ENCODE measurements at regions not wholly inside any gene's neighbourhood (a gene's known extent, or its start where the extent isn't known, plus 50 kb on each side); places are given as distances from the start of the nearest gene placed in this dataset.

DNA sequence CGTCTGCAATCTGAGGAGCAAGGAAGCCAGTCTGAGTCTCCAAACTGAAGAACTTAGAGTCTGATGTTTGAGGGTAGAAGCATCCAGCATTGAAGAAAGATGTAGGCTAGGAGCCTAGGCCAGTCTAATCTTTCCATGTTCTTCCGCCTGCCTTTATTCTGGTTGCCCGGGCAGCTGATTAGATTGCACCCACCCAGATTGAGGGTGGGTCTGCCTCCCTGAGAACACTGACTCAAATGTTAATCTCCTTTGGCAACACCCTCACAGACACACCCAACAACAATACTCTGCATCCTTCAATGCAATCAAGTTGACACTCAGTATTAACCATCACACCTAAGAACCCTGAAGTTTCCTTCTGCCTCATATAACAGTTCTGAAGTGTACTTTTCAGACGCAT lies 350.1 kb downstream of the RFPL4B start:
- TF ChIP-seq NFIC (IDR thresholded peaks at IDR 0.05; ENCODE audit: borderline replicate concordance) (no peak), JUND (IDR thresholded peaks at IDR 0.05) (no peak), SIN3A (IDR thresholded peaks at IDR 0.05; ENCODE audit: borderline replicate concordance, low read depth, low read length) (no peak), FOSL2 (IDR thresholded peaks at IDR 0.05; ENCODE audit: borderline replicate concordance, low read depth) (no peak), ELF1 (IDR thresholded peaks at IDR 0.05) (no peak), YY1 (IDR thresholded peaks at IDR 0.05; ENCODE audit: low read depth) (no peak), TCF12 (IDR thresholded peaks at IDR 0.05) (no peak), TAF1 (IDR thresholded peaks at IDR 0.05; ENCODE audit: borderline replicate concordance, low read depth, low read length) (no peak)
- TF ChIP-seq, protein P1, sequence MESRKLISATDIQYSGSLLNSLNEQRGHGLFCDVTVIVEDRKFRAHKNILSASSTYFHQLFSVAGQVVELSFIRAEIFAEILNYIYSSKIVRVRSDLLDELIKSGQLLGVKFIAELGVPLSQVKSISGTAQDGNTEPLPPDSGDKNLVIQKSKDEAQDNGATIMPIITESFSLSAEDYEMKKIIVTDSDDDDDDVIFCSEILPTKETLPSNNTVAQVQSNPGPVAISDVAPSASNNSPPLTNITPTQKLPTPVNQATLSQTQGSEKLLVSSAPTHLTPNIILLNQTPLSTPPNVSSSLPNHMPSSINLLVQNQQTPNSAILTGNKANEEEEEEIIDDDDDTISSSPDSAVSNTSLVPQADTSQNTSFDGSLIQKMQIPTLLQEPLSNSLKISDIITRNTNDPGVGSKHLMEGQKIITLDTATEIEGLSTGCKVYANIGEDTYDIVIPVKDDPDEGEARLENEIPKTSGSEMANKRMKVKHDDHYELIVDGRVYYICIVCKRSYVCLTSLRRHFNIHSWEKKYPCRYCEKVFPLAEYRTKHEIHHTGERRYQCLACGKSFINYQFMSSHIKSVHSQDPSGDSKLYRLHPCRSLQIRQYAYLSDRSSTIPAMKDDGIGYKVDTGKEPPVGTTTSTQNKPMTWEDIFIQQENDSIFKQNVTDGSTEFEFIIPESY (IDR thresholded peaks at IDR 0.05; ENCODE audit: borderline replicate concordance, low read depth): no peak
- TF ChIP-seq, protein P2, sequence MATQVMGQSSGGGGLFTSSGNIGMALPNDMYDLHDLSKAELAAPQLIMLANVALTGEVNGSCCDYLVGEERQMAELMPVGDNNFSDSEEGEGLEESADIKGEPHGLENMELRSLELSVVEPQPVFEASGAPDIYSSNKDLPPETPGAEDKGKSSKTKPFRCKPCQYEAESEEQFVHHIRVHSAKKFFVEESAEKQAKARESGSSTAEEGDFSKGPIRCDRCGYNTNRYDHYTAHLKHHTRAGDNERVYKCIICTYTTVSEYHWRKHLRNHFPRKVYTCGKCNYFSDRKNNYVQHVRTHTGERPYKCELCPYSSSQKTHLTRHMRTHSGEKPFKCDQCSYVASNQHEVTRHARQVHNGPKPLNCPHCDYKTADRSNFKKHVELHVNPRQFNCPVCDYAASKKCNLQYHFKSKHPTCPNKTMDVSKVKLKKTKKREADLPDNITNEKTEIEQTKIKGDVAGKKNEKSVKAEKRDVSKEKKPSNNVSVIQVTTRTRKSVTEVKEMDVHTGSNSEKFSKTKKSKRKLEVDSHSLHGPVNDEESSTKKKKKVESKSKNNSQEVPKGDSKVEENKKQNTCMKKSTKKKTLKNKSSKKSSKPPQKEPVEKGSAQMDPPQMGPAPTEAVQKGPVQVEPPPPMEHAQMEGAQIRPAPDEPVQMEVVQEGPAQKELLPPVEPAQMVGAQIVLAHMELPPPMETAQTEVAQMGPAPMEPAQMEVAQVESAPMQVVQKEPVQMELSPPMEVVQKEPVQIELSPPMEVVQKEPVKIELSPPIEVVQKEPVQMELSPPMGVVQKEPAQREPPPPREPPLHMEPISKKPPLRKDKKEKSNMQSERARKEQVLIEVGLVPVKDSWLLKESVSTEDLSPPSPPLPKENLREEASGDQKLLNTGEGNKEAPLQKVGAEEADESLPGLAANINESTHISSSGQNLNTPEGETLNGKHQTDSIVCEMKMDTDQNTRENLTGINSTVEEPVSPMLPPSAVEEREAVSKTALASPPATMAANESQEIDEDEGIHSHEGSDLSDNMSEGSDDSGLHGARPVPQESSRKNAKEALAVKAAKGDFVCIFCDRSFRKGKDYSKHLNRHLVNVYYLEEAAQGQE (IDR thresholded peaks at IDR 0.05; ENCODE audit: low read depth, low read length): no peak
- Histone ChIP-seq H2AFZ (ENCODE audit: low read depth) (no peak overlapping the region), H3K36me3 (replicated peaks in 1 of 2; ENCODE audit: control insufficient read depth in 1 of 2, insufficient read depth in 2 of 2, low read length in 1 of 2) (no peaks in the 10 kb centered on the region), H3K4me2 (no peak overlapping the region), H3F3A (replicated peaks; ENCODE audit: insufficient read depth) (peaks cover 5% of the 10 kb centered on the region), H3K4me3 (ENCODE audit: low read depth in 2 of 2, low read length in 1 of 2) (no peak overlapping the region), H3K27me3 (ENCODE audit: insufficient read depth) (no peaks in the 10 kb centered on the region), H3K27ac (ENCODE audit: low read depth in 2 of 2, low read length in 1 of 2) (no peak overlapping the region), H3K9me3 (no peaks in the 10 kb centered on the region), H3K4me1 (ENCODE audit: control insufficient read depth in 1 of 2, insufficient read depth in 2 of 2, low read depth in 1 of 2, low read length in 1 of 2) (peaks cover 4 to 7% of the 10 kb centered on the region in 2 experiments; a peak in 2 of 4 replicates), H3K79me2 (ENCODE audit: insufficient read depth) (no peaks in the 10 kb centered on the region), H3K9ac (no peak overlapping the region), H3K9me2 (no peaks in the 10 kb centered on the region), H4K20me1 (ENCODE audit: insufficient read depth) (no peaks in the 10 kb centered on the region)
- CTCF ChIA-PET: no interaction called here
- POLR2A ChIA-PET: no interaction called here
- no peak for DNase-seq
- WGBS (ENCODE audit: low lambda C conversion rate): 91% methylated on average over 2 of the region's 4 CpGs

DNA sequence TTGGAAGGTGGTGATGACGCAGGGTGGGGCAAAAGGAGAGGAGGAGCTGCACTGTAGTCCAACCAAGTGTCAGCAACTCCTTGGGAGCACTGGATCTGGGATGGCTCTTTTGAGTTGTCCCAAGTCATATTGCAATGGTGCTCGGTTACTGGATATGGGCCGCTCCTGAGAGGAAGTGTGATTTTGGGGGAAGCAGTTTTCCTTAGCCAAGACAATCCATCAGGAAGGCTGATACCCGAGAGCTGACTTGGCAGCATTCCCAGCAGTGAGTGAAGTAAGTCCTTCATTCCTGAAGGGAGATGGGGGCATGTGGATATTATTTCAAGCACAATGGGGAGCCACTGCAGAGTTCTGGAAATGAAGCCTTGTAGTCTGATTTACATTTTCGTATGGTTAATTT lies 354.1 kb downstream of the RFPL4B start:
- Histone ChIP-seq H3F3A (replicated peaks; ENCODE audit: insufficient read depth) (peaks cover 7% of the 10 kb centered on the region), H3K9me2 (no peaks in the 10 kb centered on the region), H3K9me3 (no peaks in the 10 kb centered on the region), H2AFZ (ENCODE audit: low read depth) (no peak overlapping the region), H3K9ac (no peak overlapping the region), H3K79me2 (ENCODE audit: insufficient read depth) (no peaks in the 10 kb centered on the region), H3K4me3 (ENCODE audit: low read depth in 2 of 2, low read length in 1 of 2) (no peak overlapping the region), H3K4me1 (ENCODE audit: control insufficient read depth in 1 of 2, insufficient read depth in 2 of 2, low read depth in 1 of 2, low read length in 1 of 2) (peaks cover 4 to 7% of the 10 kb centered on the region in 2 experiments; a peak in 1 of 4 replicates), H3K4me2 (no peak overlapping the region), H3K27ac (ENCODE audit: low read depth in 2 of 2, low read length in 1 of 2) (no peak overlapping the region), H3K27me3 (ENCODE audit: insufficient read depth) (no peaks in the 10 kb centered on the region), H3K36me3 (replicated peaks in 1 of 2; ENCODE audit: control insufficient read depth in 1 of 2, insufficient read depth in 2 of 2, low read length in 1 of 2) (no peaks in the 10 kb centered on the region), H4K20me1 (ENCODE audit: insufficient read depth) (no peaks in the 10 kb centered on the region)
- CTCF ChIA-PET: interaction anchor here (1.3 to 1.4 kb wide), 2 partner anchors 8 to 139 kb away, joined by 3 read pairs; no protein-coding TSS in a partner anchor
- WGBS (ENCODE audit: low lambda C conversion rate): 68% methylated on average over 5 of the region's 5 CpGs
- no peak for DNase-seq
- POLR2A ChIA-PET: no interaction called here
- TF ChIP-seq RFX5 (IDR thresholded peaks at IDR 0.05; ENCODE audit: low read length) (no peak), ELF1 (IDR thresholded peaks at IDR 0.05) (no peak), SIN3A (IDR thresholded peaks at IDR 0.05; ENCODE audit: borderline replicate concordance, low read depth, low read length) (no peak), MEF2A (IDR thresholded peaks at IDR 0.05; ENCODE audit: borderline replicate concordance, low read depth) (no peak), POLR2AphosphoS5 (IDR thresholded peaks at IDR 0.05; ENCODE audit: low read depth, low read length) (no peak), NFIC (IDR thresholded peaks at IDR 0.05; ENCODE audit: borderline replicate concordance) (peak; percentile 71)
- TF ChIP-seq, protein P3, sequence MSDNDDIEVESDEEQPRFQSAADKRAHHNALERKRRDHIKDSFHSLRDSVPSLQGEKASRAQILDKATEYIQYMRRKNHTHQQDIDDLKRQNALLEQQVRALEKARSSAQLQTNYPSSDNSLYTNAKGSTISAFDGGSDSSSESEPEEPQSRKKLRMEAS (IDR thresholded peaks at IDR 0.05; ENCODE audit: low read depth): no peak
- TF ChIP-seq, protein P2 (IDR thresholded peaks at IDR 0.05; ENCODE audit: low read depth, low read length): no peak
- TF ChIP-seq, protein P4, sequence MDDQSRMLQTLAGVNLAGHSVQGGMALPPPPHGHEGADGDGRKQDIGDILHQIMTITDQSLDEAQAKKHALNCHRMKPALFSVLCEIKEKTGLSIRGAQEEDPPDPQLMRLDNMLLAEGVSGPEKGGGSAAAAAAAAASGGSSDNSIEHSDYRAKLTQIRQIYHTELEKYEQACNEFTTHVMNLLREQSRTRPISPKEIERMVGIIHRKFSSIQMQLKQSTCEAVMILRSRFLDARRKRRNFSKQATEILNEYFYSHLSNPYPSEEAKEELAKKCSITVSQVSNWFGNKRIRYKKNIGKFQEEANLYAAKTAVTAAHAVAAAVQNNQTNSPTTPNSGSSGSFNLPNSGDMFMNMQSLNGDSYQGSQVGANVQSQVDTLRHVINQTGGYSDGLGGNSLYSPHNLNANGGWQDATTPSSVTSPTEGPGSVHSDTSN (IDR thresholded peaks at IDR 0.05): peak; percentile 67

All from SK-N-SH (cell line).